Adipocyte (in vitro differentiated cells): ENCODE measurements at regions not wholly inside any gene's neighbourhood (a gene's known extent, or its start where the extent isn't known, plus 50 kb on each side); places are given as distances from the start of the nearest gene placed in this dataset.

Experiments
- DNase-seq: peaks from one replicate; pipeline ENCODE4 v3.0.0-alpha.2; 2015; ENCODE audit warnings: low read depth
- H3K27me3 ChIP-seq: replicated peaks from 2 replicates; pipeline ENCODE4 v1.7.0; 2013; ENCODE audit warnings: mild to moderate bottlenecking, low read length, moderate library complexity; ENCODE audit not compliant: control insufficient read depth, insufficient read depth
- H3K36me3 ChIP-seq: 2 replicates; pipeline ENCODE4 v1.7.0; 2013; ENCODE audit warnings: low read length, mild to moderate bottlenecking, moderate library complexity; ENCODE audit not compliant: control insufficient read depth, insufficient read depth, severe bottlenecking
- H3K4me1 ChIP-seq: 2 replicates; pipeline ENCODE4 v1.7.0; 2013; ENCODE audit warnings: mild to moderate bottlenecking, low read length, moderate library complexity; ENCODE audit not compliant: control insufficient read depth, insufficient read depth
- H3K4me3 ChIP-seq: 2 replicates; pipeline ENCODE4 v1.7.0; 2013; ENCODE audit warnings: mild to moderate bottlenecking, low read length, moderate library complexity
- H3K9ac ChIP-seq: 2 replicates; pipeline ENCODE4 v1.7.0; 2013; ENCODE audit warnings: mild to moderate bottlenecking, low read length, moderate library complexity
- H3K9me3 ChIP-seq: 2 replicates; pipeline ENCODE4 v1.7.0; 2013; ENCODE audit warnings: mild to moderate bottlenecking, low read length, moderate library complexity; ENCODE audit not compliant: control insufficient read depth

DNA sequence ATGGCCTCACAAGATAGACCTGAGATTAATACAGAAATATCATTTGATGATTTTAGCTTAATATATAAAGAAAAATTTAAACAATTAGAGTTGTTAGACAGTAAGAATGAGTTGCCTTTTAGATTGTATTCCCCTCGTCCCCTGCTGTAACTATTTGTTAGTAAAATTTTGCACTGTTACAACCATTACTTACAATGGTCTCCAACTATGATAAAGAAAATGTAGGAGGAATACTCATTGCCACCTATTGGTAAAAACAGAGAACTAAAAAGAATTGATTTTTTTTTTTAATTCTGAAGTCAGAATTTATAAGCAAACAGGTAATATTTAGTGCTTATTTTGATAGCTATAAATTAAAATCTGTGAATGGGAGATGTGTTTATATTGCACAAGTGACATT lies 937.6 kb downstream of the TLE4 start:
- DNase-seq: peak; percentile 15
- Histone ChIP-seq H3K9ac (no peak overlapping the region), H3K4me3 (no peak overlapping the region), H3K4me1 (no peaks in the 10 kb centered on the region), H3K27me3 (no peaks in the 10 kb centered on the region), H3K36me3 (no peaks in the 10 kb centered on the region), H3K9me3 (no peaks in the 10 kb centered on the region)

- Histone ChIP-seq H3K27me3 (no peaks in the 10 kb centered on the region), H3K4me3 (no peak overlapping the region), H3K36me3 (no peaks in the 10 kb centered on the region), H3K4me1 (no peaks in the 10 kb centered on the region), H3K9ac (no peak overlapping the region), H3K9me3 (no peaks in the 10 kb centered on the region)
- DNase-seq: no peak
Observed at GRCh38 chr9:80507611-80508010, 935.8 kb downstream of the TLE4 start.

DNA sequence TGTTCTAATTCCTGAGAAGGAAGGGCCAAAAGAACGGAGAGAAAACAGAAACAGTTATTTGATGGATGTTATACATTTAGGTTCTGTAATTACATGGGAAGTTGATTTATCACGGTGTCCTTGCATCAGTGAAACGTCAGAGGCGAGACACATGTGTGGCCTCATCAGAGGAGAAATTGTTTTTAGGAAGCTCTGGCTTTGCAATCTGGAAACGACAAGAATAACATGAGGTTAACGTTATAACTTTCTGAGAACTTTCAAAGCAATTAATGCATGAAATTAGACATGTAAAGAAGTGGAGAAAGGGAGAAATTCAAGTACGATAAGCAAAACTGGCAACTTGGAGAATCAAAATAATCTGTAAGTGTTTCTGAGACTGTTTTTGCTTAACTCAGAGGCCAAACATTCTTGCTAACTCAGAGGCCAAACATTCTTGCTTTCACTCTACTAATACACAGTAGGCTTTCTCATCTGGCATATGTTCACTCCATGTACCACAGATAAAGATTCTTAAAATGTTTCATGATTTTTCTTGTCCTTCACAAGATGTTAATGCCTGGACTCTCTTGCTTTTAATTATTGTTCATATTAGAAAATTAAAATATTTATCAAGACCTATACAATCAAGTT lies 933.0 kb downstream of the TLE4 start:
- peak; percentile 58 for DNase-seq
- Histone ChIP-seq H3K36me3 (no peaks in the 10 kb centered on the region), H3K9me3 (no peaks in the 10 kb centered on the region), H3K27me3 (no peaks in the 10 kb centered on the region), H3K4me3 (no peak overlapping the region), H3K4me1 (no peaks in the 10 kb centered on the region), H3K9ac (no peak overlapping the region)

DNA sequence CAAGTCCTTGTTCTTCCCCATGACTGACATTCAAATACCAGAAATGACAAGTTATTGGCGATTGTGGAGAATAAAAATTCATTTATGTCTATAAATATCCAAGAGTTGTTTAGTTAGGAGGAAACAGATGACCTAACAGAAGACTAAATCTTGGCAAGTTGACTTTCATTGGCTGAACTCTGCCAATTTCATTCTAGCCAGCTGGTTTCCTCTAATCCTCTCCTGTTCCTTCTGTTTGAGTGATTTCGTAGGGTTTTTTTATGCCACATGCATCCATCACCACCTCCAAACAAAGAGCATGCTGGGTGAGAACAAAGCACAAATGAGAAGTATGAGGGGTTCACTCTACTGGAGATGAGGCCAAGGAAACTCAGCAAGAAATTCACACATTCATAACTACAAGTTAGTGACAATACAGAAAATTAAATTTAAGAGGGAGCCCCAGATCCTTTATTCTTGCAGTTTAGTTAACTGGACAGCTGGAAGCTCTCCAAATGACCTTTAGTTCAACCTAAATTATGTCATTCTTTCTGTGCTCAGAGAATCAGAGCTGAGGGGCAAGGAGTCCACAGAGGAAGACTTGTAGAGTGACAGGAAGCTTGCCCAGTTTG lies 932.0 kb downstream of the TLE4 start:
- Histone ChIP-seq H3K36me3 (no peaks in the 10 kb centered on the region), H3K4me1 (no peaks in the 10 kb centered on the region), H3K27me3 (no peaks in the 10 kb centered on the region), H3K4me3 (no peak overlapping the region), H3K9me3 (no peaks in the 10 kb centered on the region), H3K9ac (no peak overlapping the region)
- no peak for DNase-seq

DNA sequence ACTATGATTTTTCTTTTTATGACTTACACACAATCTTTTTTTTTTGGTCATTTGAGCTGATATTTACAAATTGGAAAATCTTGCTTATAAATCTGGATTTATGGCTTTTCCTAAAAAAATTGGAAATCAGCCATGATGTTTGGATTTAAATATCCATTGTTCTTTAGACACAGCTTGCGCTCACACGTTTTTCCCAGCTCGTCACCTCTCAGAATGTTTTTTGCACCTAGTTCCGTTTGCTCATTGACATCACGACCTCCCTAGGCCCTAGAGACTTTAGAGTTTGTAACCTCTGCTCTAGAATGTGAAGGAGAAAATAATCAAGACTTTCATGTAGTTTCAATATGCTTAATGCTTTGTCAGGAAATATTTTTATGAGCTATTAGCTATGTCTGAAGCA lies 930.5 kb downstream of the TLE4 start:
- DNase-seq: no peak
- Histone ChIP-seq H3K36me3 (no peaks in the 10 kb centered on the region), H3K9ac (no peak overlapping the region), H3K27me3 (no peaks in the 10 kb centered on the region), H3K4me3 (no peak overlapping the region), H3K9me3 (no peaks in the 10 kb centered on the region), H3K4me1 (no peaks in the 10 kb centered on the region)

- Histone ChIP-seq H3K4me1 (no peaks in the 10 kb centered on the region), H3K9ac (no peak overlapping the region), H3K9me3 (no peaks in the 10 kb centered on the region), H3K4me3 (no peak overlapping the region), H3K36me3 (no peaks in the 10 kb centered on the region), H3K27me3 (no peaks in the 10 kb centered on the region)
- peak; percentile 59 for DNase-seq
Observed at GRCh38 chr9:80501635-80502034, 929.9 kb downstream of the TLE4 start.

- DNase-seq: no peak
- H3K36me3 ChIP-seq: no peaks in the 10 kb centered on the region
- H3K27me3 ChIP-seq: no peaks in the 10 kb centered on the region
- H3K4me1 ChIP-seq: no peaks in the 10 kb centered on the region
- H3K9me3 ChIP-seq: no peaks in the 10 kb centered on the region
- no peak overlapping the region for H3K9ac ChIP-seq
- H3K4me3 ChIP-seq: no peak overlapping the region
Observed at GRCh38 chr9:80500300-80500699, 928.5 kb downstream of the TLE4 start.

GRCh38 chr9:80498001-80498555 lies 926.3 kb downstream of the TLE4 start:
- no peak for DNase-seq
- Histone ChIP-seq H3K9me3 (peaks cover 3% of the 10 kb centered on the region), H3K4me1 (no peaks in the 10 kb centered on the region), H3K27me3 (no peaks in the 10 kb centered on the region), H3K4me3 (no peak overlapping the region), H3K9ac (no peak overlapping the region), H3K36me3 (no peaks in the 10 kb centered on the region)

DNA sequence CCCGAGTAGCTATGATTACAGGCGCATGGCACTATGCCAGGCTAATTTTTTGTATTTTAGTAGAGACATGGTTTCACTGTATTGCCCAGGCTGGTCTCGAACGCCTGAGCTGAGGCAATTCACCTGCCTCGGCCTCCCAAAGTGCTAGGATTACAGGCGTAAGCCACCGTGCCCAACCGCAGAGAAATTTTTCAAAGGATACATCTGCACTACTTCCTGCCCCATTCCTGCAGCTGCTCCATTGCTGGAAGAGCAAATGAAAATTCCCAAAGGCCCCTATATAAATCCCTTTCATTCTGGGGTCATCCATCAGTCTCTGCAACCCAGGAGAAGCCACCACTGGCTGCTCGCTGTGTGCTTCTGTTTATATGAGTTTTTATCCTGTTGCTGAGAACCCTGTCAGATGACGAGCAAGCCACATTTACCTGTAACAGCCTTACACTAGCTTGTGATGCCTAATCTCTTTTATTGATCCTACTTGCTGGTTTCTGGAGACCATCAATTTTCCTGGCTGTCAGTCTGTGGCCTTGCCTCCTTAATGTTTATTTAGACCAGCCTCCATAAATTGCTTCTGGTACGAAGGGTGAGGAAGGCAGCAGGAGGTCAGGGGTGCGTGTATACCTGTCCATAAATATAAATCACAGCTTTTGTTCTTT lies 925.3 kb downstream of the TLE4 start:
- Histone ChIP-seq H3K27me3 (no peaks in the 10 kb centered on the region), H3K4me1 (no peaks in the 10 kb centered on the region), H3K4me3 (no peak overlapping the region), H3K9me3 (peaks cover 3% of the 10 kb centered on the region), H3K36me3 (no peaks in the 10 kb centered on the region), H3K9ac (no peak overlapping the region)
- no peak for DNase-seq

- no peaks in the 10 kb centered on the region for H3K4me1 ChIP-seq
- H3K9me3 ChIP-seq: peaks cover 3% of the 10 kb centered on the region
- no peak overlapping the region for H3K9ac ChIP-seq
- H3K36me3 ChIP-seq: no peaks in the 10 kb centered on the region
- H3K4me3 ChIP-seq: no peak overlapping the region
- no peaks in the 10 kb centered on the region for H3K27me3 ChIP-seq
- no peak for DNase-seq
Observed at GRCh38 chr9:80493258-80493657, 921.5 kb downstream of the TLE4 start.

- peaks cover 3% of the 10 kb centered on the region for H3K9me3 ChIP-seq
- H3K4me3 ChIP-seq: no peak overlapping the region
- no peaks in the 10 kb centered on the region for H3K36me3 ChIP-seq
- H3K9ac ChIP-seq: no peak overlapping the region
- DNase-seq: no peak
- no peaks in the 10 kb centered on the region for H3K4me1 ChIP-seq
- no peaks in the 10 kb centered on the region for H3K27me3 ChIP-seq
Observed at GRCh38 chr9:80492221-80492620, 920.5 kb downstream of the TLE4 start.
